Smooth muscle cell (in vitro differentiated cells): ENCODE measurements at regions not wholly inside any gene's neighbourhood (a gene's known extent, or its start where the extent isn't known, plus 50 kb on each side); places are given as distances from the start of the nearest gene placed in this dataset.

ENCODE experiments used
- DNase-seq: peaks from one replicate; lab custom pipeline; 2025; ENCODE audit not compliant: unreplicated experiment; lab: John Stamatoyannopoulos, UW
- H2AFZ ChIP-seq: fragments of 200-600 bp; sonication (generic); 2 replicates; pipeline ENCODE4 v1.6.0; 2016; ENCODE audit warnings: antibody characterized with exemption, low read depth, mild to moderate bottlenecking
- H3F3A ChIP-seq: fragments of 200-600 bp; sonication (generic); 2 replicates; pipeline ENCODE4 v1.6.0; 2017; ENCODE audit warnings: antibody characterized with exemption, low read depth
- H3K27ac ChIP-seq: fragments of 200-600 bp; sonication (generic); 2 replicates; pipeline ENCODE4 v1.5.1; 2016; ENCODE audit warnings: low read depth, mild to moderate bottlenecking
- H3K27me3 ChIP-seq: fragments of 200-600 bp; sonication (generic); 2 replicates; pipeline ENCODE4 v1.6.1; 2016; ENCODE audit warnings: low read depth, mild to moderate bottlenecking
- H3K36me3 ChIP-seq: fragments of 200-600 bp; sonication (generic); 2 replicates; pipeline ENCODE4 v1.5.1; 2016; ENCODE audit warnings: low read depth
- H3K4me1 ChIP-seq: fragments of 200-600 bp; sonication (generic); 2 replicates; pipeline ENCODE4 v1.5.1; 2016; ENCODE audit warnings: low read depth
- H3K4me2 ChIP-seq: fragments of 200-600 bp; sonication (generic); 2 replicates; pipeline ENCODE4 v1.6.0; 2016; ENCODE audit warnings: mild to moderate bottlenecking
- H3K4me3 ChIP-seq: fragments of 200-600 bp; sonication (generic); 2 replicates; pipeline ENCODE4 v1.5.1; 2016; ENCODE audit warnings: mild to moderate bottlenecking
- H3K79me2 ChIP-seq: fragments of 200-600 bp; sonication (generic); 2 replicates; pipeline ENCODE4 v1.6.0; 2016; ENCODE audit warnings: low read depth, mild to moderate bottlenecking
- H3K9ac ChIP-seq: fragments of 200-600 bp; sonication (generic); 2 replicates; pipeline ENCODE4 v1.6.0; 2016; ENCODE audit warnings: low read depth
- H3K9me3 ChIP-seq: fragments of 200-600 bp; sonication (generic); replicated peaks from 2 replicates; pipeline ENCODE4 v1.5.1; 2016; ENCODE audit warnings: low read depth
- H4K20me1 ChIP-seq: fragments of 200-600 bp; sonication (generic); 2 replicates; pipeline ENCODE4 v1.6.0; 2016; ENCODE audit warnings: low read depth
- CTCF ChIP-seq: fragments of 200-600 bp; sonication (generic); IDR thresholded peaks from 2 replicates; pipeline ENCODE4 v1.5.1; 2017; ENCODE audit warnings: borderline replicate concordance, mild to moderate bottlenecking, antibody characterized with exemption; ENCODE audit not compliant: insufficient read depth, poor library complexity, severe bottlenecking
- WGBS: methylation state at CpG from one replicate; pipeline ENCODE4 v1.1.7; 2016; ENCODE audit warnings: low lambda C conversion rate; 5-methylcytosine and 5-hydroxymethylcytosine counted together

DNA sequence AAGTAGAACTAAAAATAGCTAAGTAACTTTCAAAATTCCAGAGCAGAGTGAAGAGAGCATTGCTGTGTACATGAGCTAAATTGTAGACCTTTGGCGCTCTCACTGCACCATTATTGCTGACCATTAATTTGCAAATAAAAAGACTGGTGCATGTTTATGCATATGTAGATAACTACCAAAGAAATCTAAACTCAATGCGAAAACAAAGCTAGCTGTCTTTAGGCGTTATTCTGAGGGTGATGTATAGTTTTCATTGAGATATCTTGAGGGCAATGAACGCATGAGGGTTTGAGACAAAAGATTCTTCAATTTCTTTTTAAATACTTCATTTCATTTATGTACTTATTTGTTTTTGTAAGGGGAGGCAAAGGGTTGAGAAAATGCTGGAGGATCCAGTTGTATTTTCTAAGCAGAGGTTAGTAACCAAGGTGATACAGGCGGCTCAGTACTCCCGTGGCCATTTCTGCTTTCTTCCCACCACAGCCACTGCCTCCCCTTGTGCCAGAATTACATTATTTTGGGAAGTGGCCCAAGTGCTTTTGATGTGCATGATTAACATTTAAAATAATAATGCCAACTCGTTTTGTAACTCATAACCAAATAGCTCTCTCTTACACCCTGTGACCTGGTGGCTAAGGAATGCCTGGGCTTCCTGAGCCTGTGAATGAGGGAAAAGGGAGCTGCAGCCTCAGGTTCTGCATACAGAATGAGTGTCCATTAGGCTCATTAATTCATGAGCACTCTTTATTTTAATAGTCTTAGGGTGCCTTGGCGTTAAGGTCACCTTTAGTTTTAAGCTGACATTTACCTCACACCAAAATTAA, 797.8 kb upstream of the GYPC start:
- Histone ChIP-seq H3K4me2 (no peak overlapping the region), H2AFZ (no peak overlapping the region), H3F3A (no peaks in the 10 kb centered on the region), H3K4me1 (no peaks in the 10 kb centered on the region), H3K27me3 (no peaks in the 10 kb centered on the region), H3K27ac (no peak overlapping the region), H3K9me3 (no peaks in the 10 kb centered on the region), H3K36me3 (no peaks in the 10 kb centered on the region), H4K20me1 (no peaks in the 10 kb centered on the region), H3K79me2 (no peaks in the 10 kb centered on the region), H3K9ac (no peak overlapping the region), H3K4me3 (no peak overlapping the region)
- DNase-seq = no peak
- no peak for TF ChIP-seq CTCF
- 86% methylated on average over 8 of the region's 8 CpGs for WGBS

- Histone ChIP-seq H3F3A (no peaks in the 10 kb centered on the region), H3K79me2 (no peaks in the 10 kb centered on the region), H3K27ac (no peak overlapping the region), H2AFZ (no peak overlapping the region), H3K27me3 (no peaks in the 10 kb centered on the region), H3K4me2 (no peak overlapping the region), H3K9me3 (no peaks in the 10 kb centered on the region), H3K4me1 (no peaks in the 10 kb centered on the region), H3K36me3 (no peaks in the 10 kb centered on the region), H3K4me3 (no peak overlapping the region), H4K20me1 (no peaks in the 10 kb centered on the region), H3K9ac (no peak overlapping the region)
- TF ChIP-seq CTCF = no peak
- no peak for DNase-seq
- WGBS = 68% methylated on average over 1 of the region's 1 CpG
Observed at GRCh38 chr2:125861461-125861860, 794.5 kb upstream of the GYPC start.

GRCh38 chr2:125867908-125868307, 788.0 kb upstream of the GYPC start:
- Histone ChIP-seq H3F3A (no peaks in the 10 kb centered on the region), H3K4me2 (no peak overlapping the region), H2AFZ (no peak overlapping the region), H3K9me3 (no peaks in the 10 kb centered on the region), H3K36me3 (no peaks in the 10 kb centered on the region), H3K27ac (no peak overlapping the region), H3K79me2 (no peaks in the 10 kb centered on the region), H3K4me1 (no peaks in the 10 kb centered on the region), H3K4me3 (no peak overlapping the region), H3K27me3 (no peaks in the 10 kb centered on the region), H3K9ac (no peak overlapping the region), H4K20me1 (no peaks in the 10 kb centered on the region)
- WGBS = 95% methylated on average over 4 of the region's 4 CpGs
- no peak for DNase-seq
- no peak for TF ChIP-seq CTCF

DNA sequence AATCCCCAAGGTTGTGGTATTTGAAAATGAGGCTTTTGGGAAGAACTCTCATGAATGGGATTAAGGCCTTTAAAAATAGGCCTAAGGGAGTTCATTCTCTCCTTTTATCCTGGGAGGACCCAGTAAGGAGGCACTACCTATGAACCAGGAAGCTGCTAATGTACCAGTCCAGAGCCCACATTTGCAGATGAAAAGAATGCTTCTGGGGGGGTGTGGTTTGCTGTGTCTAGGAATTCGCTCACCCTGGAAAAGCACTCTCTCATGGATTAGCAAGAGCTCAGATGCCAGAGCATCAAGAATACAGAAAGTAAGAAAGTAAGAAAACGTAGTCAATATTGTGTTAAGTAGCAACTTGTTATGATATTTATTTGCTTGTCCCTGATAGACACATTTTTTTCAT, 785.7 kb upstream of the GYPC start:
- Histone ChIP-seq H3K4me2 (no peak overlapping the region), H3K9me3 (no peaks in the 10 kb centered on the region), H2AFZ (no peak overlapping the region), H3K4me1 (no peaks in the 10 kb centered on the region), H3K27ac (no peak overlapping the region), H3K79me2 (no peaks in the 10 kb centered on the region), H3K27me3 (no peaks in the 10 kb centered on the region), H4K20me1 (no peaks in the 10 kb centered on the region), H3K36me3 (no peaks in the 10 kb centered on the region), H3K4me3 (no peak overlapping the region), H3F3A (no peaks in the 10 kb centered on the region), H3K9ac (no peak overlapping the region)
- DNase-seq = no peak
- 64% methylated on average over 2 of the region's 2 CpGs for WGBS
- TF ChIP-seq CTCF = no peak
